Osteoblast (primary cell): ENCODE measurements at regions not wholly inside any gene's neighbourhood (a gene's known extent, or its start where the extent isn't known, plus 50 kb on each side); places are given as distances from the start of the nearest gene placed in this dataset.
A peak's percentile ranks its signal among the peaks of the same experiment; 100 is the strongest.

Experiments used
- DNase-seq: peaks from one replicate; pipeline ENCODE4 v3.0.0; 2011; ENCODE audit warnings: low spot score, mixed read lengths; ENCODE audit not compliant: insufficient read length; ENCODE audit errors: missing footprints
- H2AFZ ChIP-seq: 2 replicates; pipeline ENCODE4 v1.6.0; 2011; ENCODE audit warnings: mild to moderate bottlenecking, low read length
- H3K27ac ChIP-seq: 2 replicates; pipeline ENCODE4 v1.5.1; 2011; ENCODE audit warnings: mild to moderate bottlenecking, low read depth, low read length, moderate library complexity
- H3K27me3 ChIP-seq: 2 replicates; pipeline ENCODE4 v1.6.0; 2012; ENCODE audit warnings: mild to moderate bottlenecking, control low read depth, inconsistent platforms, low read length, moderate library complexity; ENCODE audit not compliant: insufficient read depth
- H3K36me3 ChIP-seq: 2 replicates; pipeline ENCODE4 v1.5.1; 2011; ENCODE audit warnings: mild to moderate bottlenecking, low read length, control low read depth, moderate library complexity; ENCODE audit not compliant: insufficient read depth
- H3K4me1 ChIP-seq: 2 replicates; pipeline ENCODE4 v1.5.1; 2011; ENCODE audit warnings: mild to moderate bottlenecking, low read length, control low read depth, moderate library complexity; ENCODE audit not compliant: insufficient read depth
- H3K4me2 ChIP-seq: 2 replicates; pipeline ENCODE4 v1.6.0; 2011; ENCODE audit warnings: mild to moderate bottlenecking, low read length; ENCODE audit not compliant: insufficient read depth
- H3K4me3 ChIP-seq: fragments of 200-600 bp; sonication (generic); 3 replicates; pipeline ENCODE4 v1.5.1; 2012; ENCODE audit warnings: mild to moderate bottlenecking, low read length, inconsistent platforms; ENCODE audit not compliant: insufficient read depth
- H3K79me2 ChIP-seq: 2 replicates; pipeline ENCODE4 v1.6.0; 2012; ENCODE audit warnings: mild to moderate bottlenecking, low read length, control low read depth, inconsistent platforms; ENCODE audit not compliant: insufficient read depth
- H3K9me3 ChIP-seq: 2 replicates; pipeline ENCODE4 v1.5.1; 2011; ENCODE audit warnings: low read depth, low read length, control low read depth
- H4K20me1 ChIP-seq: 2 replicates; pipeline ENCODE4 v1.6.0; 2012; ENCODE audit warnings: mild to moderate bottlenecking, low read length, control low read depth; ENCODE audit not compliant: insufficient read depth
- TF ChIP-seq, protein P1 (sequence below): IDR thresholded peaks from 2 replicates; pipeline ENCODE4 v1.5.1; 2011; ENCODE audit warnings: mild to moderate bottlenecking, low read depth, low read length, moderate library complexity; ENCODE audit errors: extremely low read depth

DNA sequence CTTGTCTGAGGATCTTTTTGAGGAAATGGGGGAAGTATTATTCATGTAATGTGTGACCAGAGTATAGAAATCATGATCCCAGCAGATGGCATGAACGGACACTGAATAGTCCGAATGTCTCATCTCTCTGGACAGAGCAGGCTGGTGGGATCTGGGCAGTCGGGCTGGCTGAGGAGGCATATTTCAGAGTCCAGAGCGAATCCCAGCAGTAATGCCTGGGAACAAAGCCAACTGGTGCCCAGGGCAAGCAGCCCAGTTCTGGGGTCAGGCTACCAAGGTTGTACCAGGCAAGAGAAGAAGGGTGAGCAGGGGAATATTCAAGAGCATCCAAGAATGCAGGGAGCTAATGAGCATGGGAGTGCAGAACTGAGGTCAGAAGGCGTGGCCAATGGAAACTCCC lies 306.4 kb downstream of the ZSWIM6 start:
- H3K27ac ChIP-seq: no peak overlapping the region
- TF ChIP-seq, protein P1, sequence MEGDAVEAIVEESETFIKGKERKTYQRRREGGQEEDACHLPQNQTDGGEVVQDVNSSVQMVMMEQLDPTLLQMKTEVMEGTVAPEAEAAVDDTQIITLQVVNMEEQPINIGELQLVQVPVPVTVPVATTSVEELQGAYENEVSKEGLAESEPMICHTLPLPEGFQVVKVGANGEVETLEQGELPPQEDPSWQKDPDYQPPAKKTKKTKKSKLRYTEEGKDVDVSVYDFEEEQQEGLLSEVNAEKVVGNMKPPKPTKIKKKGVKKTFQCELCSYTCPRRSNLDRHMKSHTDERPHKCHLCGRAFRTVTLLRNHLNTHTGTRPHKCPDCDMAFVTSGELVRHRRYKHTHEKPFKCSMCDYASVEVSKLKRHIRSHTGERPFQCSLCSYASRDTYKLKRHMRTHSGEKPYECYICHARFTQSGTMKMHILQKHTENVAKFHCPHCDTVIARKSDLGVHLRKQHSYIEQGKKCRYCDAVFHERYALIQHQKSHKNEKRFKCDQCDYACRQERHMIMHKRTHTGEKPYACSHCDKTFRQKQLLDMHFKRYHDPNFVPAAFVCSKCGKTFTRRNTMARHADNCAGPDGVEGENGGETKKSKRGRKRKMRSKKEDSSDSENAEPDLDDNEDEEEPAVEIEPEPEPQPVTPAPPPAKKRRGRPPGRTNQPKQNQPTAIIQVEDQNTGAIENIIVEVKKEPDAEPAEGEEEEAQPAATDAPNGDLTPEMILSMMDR: no peak
- H3K27me3 ChIP-seq: peaks cover 6% of the 10 kb centered on the region
- H3K79me2 ChIP-seq: no peaks in the 10 kb centered on the region
- H3K36me3 ChIP-seq: no peaks in the 10 kb centered on the region
- no peaks in the 10 kb centered on the region for H3K4me1 ChIP-seq
- no peaks in the 10 kb centered on the region for H3K9me3 ChIP-seq
- DNase-seq: no peak
- no peaks in the 10 kb centered on the region for H4K20me1 ChIP-seq
- H3K4me3 ChIP-seq: no peak overlapping the region
- H2AFZ ChIP-seq: no peak overlapping the region
- no peak overlapping the region for H3K4me2 ChIP-seq

DNA sequence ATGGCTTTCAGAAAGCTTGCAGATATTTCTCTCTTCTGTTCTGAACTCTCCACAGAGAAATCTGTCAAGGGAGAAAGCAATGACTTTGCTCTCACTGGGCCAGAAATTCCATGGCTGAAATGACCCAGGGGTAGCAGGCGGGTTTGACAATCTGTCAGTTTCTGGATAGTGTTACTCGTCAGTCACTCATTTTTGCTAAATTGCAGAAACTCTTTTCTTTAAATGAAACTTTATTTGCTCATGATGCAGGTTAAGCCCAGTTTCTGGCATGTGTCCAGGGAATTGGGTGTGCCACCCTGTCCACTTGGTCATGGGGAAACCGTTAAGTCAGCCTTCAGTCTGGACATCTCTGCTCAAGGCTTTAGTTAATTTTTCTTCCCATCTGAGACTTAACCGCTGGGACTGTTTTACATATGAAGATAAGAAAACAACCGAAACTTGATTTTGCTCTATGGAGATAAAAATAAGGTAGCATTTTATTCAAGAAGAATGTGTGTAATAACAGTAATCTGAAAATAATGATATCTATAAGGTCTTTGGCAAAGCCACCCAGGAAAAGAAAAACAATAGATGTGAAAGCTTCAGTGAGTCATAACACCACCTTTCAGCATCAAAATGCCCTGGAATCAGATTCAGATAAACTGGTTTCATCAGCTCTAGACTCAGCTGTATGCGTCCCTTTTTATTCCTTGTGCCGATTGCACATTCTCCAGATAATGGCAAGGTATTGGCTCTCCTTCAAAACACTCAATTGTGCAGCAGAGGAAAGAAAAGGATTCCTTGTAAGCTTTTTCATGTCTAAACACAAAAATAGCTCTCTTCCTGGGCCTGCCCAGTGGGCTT lies 308.3 kb downstream of the ZSWIM6 start:
- H3K79me2 ChIP-seq: no peaks in the 10 kb centered on the region
- no peak overlapping the region for H2AFZ ChIP-seq
- no peak overlapping the region for H3K4me3 ChIP-seq
- no peaks in the 10 kb centered on the region for H4K20me1 ChIP-seq
- no peaks in the 10 kb centered on the region for H3K4me1 ChIP-seq
- H3K4me2 ChIP-seq: no peak overlapping the region
- TF ChIP-seq, protein P1: no peak
- no peak for DNase-seq
- H3K9me3 ChIP-seq: no peaks in the 10 kb centered on the region
- no peaks in the 10 kb centered on the region for H3K36me3 ChIP-seq
- H3K27me3 ChIP-seq: peaks cover 15% of the 10 kb centered on the region
- H3K27ac ChIP-seq: no peak overlapping the region

DNA sequence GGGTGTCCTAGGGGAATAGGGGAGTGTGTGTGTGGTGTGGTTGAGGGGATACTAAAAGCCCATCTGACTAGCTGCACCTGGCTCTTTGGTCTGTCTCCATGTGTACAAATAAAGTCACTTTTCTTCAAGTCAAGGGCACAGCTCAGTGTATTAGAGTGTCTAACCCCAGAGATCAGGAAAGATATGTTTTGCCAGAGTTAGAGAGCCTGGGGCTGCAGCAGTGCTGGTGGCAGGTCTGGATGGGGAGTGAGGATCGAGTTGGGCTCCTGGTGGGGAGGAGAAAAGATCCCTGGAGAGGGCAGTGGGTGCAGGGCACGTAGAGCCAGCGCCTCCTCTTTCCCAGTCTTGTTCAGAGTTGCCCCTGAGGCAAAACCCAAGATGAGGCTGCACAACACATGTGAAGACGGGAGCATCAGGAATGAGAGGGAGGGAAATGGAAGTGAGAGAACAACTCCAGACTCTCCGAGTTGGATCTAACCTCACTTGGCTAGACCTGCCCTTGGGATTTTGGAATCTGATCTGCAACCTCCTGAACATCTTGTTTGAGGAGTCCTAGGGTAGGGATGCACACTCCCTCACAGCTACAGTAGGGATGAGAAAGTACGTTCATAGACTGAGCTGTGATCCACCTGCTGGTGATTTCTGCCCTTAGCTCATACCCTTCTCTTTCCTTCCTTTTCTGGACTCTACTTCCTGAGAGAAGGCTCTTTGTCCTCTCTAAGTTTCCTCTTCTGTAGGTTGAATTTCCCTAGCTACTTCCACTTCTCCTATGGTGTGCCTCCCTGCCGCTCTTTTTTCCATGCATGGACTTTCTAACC lies 309.9 kb downstream of the ZSWIM6 start:
- H4K20me1 ChIP-seq: no peaks in the 10 kb centered on the region
- no peaks in the 10 kb centered on the region for H3K9me3 ChIP-seq
- no peak overlapping the region for H3K4me2 ChIP-seq
- no peaks in the 10 kb centered on the region for H3K36me3 ChIP-seq
- H2AFZ ChIP-seq: no peak overlapping the region
- peaks cover 19% of the 10 kb centered on the region for H3K27me3 ChIP-seq
- no peaks in the 10 kb centered on the region for H3K79me2 ChIP-seq
- no peak for DNase-seq
- H3K4me3 ChIP-seq: no peak overlapping the region
- no peaks in the 10 kb centered on the region for H3K4me1 ChIP-seq
- TF ChIP-seq, protein P1: peak; percentile 11
- H3K27ac ChIP-seq: no peak overlapping the region

DNA sequence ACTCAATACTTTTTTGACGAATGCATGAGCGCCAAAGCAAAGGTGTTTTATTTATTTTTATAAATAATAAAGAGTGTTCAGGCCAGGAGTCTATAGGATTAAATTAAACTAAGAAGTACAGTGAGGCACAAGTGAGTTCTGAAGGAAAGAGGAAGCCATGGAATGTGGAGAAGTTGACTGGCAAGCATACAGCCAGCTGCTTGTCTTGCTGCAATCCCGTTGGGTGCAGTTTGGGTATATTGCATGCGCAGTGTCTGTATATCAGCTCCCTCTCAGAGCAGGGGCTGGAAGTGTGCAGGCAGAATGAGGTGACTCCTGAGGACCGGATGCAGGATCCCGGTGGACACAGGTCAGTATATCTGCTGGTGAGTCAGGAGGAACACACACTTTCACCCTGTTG lies 315.6 kb downstream of the ZSWIM6 start:
- no peak for DNase-seq
- TF ChIP-seq, protein P1: no peak

More for the DNA sequence above, 315.6 kb downstream of the ZSWIM6 start:
- Histone ChIP-seq H3K4me2 (no peak overlapping the region), H3K79me2 (no peaks in the 10 kb centered on the region), H3K27ac (no peak overlapping the region), H3K36me3 (no peaks in the 10 kb centered on the region), H2AFZ (no peak overlapping the region), H3K27me3 (peaks cover 25% of the 10 kb centered on the region), H4K20me1 (no peaks in the 10 kb centered on the region), H3K9me3 (no peaks in the 10 kb centered on the region), H3K4me1 (no peaks in the 10 kb centered on the region), H3K4me3 (no peak overlapping the region)
